Kidney capillary endothelial cell (primary cell): ENCODE measurements at regions not wholly inside any gene's neighbourhood (a gene's known extent, or its start where the extent isn't known, plus 50 kb on each side); places are given as distances from the start of the nearest gene placed in this dataset.
A peak's percentile ranks its signal among the peaks of the same experiment; 100 is the strongest.

Source experiments
- DNase-seq: peaks from one replicate; pipeline ENCODE4 v3.0.0-alpha.2; 2018; ENCODE audit warnings: low spot score

DNA sequence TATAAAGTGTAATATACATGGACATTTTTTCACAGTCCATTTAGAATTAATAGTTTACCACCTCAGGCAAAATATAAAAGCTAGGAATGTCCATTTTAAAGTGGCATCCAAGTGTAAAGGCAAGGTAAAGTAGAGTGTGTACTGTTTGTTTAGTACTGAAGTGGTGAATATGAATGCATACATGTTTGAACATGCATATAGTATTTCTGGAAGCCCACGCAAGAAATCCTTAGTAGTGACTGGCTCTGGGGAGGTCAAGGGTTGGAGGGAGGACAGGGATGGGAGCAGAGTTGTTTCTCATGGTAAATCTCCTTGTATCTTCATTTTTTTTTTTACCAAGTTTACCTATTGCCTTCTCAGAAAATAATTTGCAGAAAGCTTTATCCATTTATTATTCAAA lies 129.2 kb downstream of the UNC5CL start:
- DNase-seq, result no peak

DNA sequence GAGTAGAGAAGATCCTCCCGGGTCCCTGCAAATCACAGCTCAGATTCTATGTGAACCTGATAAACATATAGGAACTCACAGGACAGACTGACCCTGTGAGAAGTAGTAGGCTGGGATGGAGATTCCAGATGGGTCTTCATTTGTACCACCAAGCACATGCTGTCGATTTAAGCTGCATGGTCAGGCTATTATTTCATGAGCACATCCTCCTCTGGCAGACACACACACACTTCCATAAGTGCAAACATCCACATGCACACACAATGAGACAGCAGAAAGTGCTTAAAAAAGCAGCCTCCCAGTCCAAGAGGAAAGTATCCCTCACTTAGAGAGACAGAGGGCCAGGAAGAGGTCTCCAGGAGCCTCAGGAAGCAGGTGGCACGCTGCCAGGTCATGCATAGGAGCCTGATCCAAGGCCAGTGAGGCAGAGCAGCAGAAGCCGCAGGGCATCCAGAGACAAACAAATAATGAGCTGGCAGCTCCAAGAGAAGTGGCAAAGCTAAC lies 131.8 kb downstream of the UNC5CL start:
- DNase-seq, result peak; percentile 73

DNA sequence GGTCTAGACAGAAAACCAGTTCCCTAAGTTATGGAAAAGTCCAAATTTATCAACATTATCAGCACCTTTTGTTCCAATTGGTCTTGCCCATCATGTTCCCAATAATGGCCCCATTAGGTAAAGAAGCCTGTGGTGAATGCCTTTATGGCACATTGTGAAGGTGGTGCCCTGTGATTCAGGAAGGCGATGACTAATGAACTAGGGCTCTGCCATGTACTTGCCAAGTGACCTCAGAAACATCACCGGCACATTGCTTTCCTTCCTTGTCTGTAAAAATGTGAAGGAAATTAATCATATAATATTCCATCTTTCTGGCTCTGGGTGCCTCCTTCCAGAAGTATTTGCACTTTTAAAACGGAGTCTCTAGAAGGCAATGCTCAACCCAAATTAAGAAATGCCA lies 132.3 kb downstream of the UNC5CL start:
- DNase-seq, result peak; percentile 87

DNA sequence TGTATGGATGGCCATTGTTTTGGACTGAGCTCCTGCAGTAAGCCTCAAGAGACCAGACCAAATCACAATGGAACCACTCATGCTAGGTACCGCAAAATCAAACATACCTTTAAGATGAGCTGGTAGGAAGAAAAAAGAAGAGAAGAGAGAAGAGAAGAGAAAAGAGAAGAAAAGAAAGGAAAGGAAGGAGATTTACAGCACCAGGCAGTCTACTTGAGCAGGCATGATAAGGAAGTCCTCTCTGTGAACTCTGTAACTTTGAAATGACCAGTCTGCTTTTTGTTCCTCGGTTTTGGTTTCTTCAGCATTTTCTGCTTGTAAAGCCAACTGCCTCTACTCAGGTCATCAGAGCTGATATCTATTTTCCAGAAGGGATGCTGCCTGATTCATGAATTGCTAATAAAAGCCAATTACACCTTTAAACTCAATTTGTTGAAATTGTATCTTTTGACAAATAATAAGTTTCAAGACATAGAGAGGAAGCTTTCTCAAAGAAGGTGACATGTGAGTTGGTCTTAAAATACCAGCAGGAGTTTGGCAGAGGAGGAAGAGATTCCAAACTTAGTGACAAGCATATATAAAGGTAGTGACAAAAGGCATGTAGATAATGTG lies 134.3 kb downstream of the UNC5CL start:
- no peak for DNase-seq

DNA sequence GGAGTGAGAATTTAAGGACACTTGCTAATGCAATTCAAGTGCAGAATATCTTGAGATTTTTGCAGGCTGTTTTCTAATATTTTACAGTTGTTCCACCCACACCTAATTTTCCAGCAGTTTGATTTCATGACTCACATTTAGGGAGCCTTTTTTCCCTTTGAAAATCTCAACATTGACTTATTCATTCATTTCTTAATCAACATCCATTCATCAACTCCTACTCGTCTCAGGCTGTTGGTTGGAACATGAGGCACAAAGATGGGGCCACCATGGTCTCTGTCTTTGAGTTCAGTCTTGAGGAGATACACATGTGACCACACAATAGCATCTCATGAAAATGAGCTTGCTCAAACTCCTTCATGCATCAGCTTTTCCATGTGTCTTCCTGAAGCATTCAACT lies 135.6 kb downstream of the UNC5CL start:
- DNase-seq, result no peak

DNA sequence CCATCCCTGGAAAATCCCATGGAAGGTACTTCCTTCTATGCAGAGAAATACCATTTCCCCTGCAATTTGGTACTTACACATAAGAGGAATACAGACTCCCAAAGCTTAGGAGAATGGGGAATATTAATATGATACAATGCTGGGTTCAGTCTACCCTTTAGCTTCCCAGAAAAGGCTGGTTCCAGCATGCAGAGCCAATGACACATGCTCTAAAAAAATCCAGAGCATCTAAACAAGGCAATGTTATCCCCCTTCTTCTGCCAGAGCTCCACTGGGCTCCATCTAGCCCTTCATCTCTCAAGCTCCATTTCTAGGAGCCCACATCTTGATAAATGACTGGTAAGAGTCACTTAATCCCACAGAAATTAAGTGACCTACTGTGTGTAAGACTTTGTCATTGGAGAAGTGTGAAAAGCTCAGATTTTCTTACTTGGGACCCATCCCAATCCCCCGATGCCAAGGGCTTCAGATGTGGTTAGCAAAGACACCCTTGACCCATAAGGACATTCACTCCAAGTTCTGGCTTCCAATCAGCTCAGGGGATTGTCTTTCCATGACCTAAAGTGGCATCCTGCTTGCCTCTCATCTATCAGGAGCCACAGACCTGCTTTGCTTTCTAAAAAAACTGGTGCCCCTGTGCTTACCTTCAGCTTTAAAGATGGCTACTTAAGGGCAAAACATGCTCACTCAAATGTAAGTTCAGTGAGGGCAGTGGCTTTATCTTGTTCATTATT lies 137.5 kb downstream of the UNC5CL start:
- no peak for DNase-seq

DNA sequence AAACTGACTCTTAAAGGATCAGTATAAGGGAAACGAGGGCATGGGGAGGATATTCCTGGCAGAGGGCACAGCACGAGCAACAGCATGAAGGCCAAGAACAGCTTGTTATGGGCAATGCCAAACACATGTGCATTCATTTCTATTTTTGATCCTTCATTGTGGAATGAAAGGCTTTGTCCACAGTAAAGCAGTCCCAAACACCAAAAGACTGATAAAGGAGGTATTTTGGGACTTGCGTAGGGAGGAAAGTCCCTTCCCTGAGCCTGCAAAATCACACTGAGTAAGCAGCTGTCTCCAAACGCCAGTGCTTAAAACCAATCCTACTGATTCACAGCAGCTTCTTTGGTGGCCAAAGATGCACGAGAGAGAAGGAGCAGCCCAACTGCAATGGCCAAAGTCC lies 138.2 kb downstream of the UNC5CL start:
- DNase-seq, result no peak

DNA sequence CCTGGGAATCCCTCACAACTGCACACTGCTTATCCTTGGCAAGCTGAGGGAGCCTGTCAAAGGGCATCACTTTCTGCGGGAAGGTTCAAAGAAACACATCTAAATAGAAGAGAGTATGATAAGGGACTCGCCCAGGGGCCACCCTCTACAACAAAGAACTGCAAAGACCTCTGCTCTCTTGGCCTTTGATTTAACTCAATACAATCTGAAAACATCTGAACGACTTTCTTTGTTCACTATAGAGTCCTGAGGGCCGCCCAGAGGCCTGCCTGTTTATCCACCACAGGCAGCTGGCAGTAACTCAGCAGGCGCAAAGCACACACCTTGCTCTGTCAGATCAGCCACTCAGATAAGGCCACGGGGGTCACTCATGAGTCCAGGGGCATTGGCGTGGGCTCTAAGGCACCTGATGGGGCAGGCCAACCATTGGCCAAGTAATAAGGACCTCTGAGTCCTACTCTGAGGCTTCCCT lies 139.3 kb downstream of the UNC5CL start:
- DNase-seq, result no peak

DNA sequence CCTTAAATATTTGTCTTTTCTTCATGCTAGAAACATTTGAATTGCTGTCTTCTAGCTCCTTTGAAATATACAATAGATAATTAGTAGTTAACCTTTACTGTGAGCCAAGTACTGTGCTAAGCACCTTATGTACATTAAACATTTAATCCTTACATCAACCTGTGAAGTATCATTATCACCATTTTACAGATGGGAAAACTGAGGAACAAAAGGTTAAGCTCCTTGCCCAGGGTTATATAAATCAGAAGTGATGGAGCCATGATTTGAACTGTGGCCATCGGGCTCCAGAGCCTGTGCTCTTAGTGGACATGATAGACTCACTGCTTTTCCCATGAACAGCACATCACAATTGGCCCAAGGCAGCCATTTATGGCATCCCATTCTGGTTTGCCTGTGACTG lies 140.9 kb downstream of the UNC5CL start:
- DNase-seq, result no peak

DNA sequence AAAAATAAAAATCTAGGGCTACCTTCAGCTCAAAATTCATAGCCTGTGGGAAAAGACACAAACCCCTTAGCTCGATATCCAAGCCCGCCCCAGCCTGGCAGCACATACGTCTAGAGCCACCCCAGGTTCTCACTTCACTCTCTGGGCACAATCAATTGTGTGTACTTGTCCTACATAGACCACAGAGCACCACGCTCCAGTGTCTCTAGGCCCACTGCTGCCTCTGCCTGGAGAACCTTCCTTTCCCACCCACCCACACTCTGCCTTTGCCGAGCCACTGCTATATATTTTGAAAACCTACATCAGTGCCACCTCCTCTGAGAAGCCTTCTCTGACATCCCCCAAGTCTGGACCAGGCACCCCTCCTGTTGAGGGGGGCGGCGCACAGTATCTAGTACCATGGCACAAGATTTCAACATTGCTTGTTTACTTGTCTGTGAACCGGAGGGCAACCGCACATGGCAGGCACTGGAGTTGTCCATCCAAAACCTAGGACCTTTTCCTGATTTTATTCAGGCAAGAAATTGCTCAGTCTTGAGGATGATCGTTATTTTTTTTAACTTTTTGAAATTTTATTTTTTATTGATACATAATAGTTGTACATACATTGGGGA lies 141.5 kb downstream of the UNC5CL start:
- DNase-seq, result no peak

DNA sequence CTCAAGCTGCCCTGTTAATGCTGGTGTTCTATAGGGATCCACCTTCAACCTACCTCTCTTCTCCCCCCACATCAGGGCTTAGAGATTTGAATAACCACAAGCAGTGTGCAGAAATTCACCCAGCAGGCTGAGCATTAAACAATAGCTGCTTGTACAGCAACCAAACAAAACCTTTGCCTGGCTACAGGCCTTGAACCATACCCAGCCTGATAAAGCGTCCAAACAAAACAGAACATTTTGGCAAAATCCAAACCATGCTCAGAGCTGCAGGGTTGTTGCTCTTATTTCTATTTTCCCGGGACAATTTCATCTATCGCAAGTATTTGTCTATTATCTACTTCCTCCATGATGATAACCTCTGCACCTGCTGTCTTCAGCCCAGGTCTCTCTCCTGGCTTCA lies 142.3 kb downstream of the UNC5CL start:
- DNase-seq, result no peak

DNA sequence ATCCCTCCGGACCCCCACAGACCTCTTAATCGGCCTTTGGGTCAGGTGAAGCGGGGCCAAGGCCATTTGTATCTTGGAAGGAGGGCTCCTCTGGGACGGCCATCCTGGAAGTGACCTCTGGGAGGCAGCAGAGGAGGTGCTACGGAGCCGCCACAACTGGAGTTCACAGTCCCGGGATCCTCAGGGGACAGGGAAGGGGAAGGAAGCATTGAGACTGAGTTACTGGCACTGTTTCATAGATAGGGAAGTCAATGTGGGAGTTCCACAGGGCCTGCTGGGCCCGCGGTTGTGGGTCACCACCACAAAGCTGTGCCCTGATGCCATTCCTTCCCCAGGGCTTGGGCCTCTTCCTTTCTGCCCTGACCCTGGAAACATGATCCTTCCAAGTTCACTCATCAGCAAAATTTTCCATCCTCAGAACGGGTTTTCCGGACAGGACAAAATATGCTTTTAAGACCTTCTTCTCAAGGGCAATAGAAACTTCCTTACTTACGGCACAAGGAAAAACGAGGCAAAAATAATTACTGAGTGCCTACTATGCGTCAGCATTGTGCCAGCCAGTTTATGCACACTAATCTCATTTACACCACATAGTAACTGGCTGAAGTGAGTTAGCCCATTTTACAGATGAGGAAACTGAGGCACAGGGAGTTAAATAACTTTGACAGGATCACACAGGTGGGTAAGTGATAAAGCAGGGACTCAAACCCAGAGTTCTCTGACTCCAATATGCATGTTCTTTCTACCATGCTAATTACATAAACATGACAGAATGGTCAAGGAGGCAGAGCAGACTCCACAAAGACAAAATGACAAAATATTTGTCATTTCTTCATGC lies 143.8 kb downstream of the UNC5CL start:
- DNase-seq, result peak; percentile 79

DNA sequence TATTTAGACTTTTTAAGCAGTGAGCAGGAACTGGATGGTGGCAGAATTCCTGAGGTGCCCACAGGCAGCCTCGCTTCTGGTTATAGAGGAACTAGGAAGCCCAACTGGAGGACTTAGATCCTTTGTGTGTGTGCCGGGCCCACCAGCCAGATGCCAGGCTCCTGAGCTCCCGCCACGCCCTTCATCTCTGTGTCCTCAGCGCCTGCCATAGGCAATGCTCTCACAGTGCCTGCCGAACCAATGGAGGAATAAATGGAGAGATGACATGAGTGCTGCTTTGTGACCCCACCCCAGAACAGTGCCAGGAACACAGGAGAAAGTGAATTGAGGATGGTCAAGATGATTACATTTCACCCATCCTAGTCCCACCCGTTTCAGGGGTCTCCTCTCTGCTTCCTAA lies 146.0 kb downstream of the UNC5CL start:
- DNase-seq, result no peak

DNA sequence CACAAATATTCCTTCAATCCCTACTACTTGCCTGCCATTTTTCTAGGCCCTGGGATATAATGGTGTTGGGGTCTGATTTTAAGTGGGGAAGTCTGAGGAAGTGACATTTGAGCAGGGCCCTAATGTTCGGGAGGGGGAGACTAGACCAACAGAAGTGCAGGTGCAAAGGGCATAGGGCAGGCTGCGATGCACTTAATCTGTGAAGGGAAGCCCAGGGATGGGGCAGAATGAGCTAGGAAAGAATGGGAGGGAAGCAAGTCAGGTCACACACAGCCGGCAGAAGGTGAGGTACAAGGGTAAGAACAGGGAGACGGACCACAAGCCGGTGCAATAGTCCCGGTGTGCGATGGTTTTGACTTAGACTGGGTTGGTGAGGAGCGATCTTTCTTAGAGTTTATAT lies 146.8 kb downstream of the UNC5CL start:
- no peak for DNase-seq

DNA sequence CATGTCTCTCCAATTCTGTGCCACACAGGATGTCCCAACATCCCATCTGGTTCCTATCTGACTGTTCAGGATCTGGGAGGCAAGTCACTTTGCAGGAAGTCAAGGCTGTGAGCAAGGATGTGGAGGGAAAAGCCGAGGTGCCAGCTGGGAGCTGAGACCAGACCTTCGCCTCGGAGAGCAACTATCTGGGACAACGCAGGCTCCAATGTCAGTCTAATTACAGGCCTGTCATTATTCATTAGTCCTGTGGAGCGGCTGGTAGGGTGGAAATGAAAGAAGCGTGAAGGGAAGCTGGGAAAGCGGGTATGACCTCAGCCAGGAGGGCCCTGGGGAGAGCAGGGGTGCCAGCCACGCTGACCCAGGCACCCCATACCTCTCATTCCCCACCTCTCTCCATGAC lies 147.3 kb downstream of the UNC5CL start:
- peak; percentile 12 for DNase-seq

DNA sequence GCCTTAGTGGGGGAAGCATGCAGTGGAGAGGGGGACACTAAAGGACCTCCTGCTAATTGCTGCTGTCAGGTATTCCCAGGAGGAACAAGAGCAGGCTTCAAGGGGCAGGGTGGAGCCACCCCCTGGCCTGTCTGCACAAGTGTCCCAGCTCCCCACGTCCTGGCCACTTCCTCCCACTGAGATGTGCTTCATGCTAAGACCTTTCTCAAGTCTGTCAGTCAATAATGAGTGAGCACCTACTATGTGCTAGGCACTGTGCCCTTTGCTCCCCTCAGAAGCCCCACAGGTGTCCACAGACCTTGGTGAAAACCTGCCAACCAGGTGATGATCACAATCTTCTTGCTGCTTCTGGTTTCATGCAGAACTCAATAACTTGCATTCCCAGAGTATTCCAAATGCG lies 147.9 kb downstream of the UNC5CL start:
- DNase-seq, result no peak

DNA sequence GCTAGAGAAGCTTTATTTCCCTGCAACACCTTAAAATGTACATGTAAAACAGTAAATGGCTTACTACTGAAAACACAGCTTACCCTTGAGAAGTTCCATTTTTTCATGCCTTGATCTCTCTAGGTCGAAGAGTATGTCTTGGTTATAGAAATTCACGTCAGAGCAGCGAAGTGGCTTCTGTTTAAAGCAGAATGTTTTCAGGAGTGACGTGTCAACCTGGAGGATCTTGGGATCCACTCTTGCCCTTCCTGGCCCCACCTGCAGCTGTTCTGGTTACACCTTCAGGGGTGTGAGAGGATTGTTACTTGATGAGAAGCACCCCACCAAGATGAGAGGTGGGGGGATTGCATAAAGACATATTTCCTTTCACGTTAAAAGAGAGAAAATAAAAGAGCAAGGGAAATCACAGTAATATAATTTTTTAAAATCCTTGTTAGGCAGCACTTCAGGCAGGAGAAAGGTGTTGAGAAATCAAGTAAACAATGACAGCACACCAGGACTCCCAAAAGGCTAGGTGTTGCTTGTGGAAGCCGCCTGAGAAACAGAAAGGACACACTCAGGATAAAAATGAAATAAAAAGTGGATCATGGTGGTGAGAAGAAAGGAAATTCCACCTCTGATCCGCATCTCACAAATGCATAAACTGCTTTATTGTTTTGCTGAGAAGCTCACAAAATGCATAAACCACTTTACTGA lies 149.7 kb downstream of the UNC5CL start:
- no peak for DNase-seq

DNA sequence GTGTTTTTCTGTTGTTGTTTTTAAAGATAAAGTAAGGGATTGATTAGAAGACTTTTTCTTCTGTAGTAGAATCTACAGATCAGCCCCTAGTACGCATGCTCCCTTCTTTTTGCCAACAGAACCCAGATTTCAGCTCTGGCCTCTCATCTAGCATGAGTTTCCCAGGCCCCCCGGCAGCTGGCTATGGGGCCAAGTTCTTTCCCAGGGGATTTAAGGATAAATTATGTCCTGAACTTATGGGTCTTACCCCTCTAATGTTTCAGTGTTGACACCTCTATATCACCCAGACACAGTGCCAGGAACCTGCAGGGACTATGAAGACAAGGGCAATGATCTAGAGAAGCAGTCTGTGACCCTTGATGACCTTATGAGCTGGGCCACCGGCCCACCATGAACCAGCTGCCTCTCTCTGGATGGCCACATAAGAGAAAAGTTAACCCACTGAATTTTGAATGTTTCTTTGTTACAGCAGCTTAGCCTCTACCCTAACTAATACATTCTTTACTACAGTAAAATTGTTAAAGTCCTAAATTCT lies 150.5 kb downstream of the UNC5CL start:
- no peak for DNase-seq

DNA sequence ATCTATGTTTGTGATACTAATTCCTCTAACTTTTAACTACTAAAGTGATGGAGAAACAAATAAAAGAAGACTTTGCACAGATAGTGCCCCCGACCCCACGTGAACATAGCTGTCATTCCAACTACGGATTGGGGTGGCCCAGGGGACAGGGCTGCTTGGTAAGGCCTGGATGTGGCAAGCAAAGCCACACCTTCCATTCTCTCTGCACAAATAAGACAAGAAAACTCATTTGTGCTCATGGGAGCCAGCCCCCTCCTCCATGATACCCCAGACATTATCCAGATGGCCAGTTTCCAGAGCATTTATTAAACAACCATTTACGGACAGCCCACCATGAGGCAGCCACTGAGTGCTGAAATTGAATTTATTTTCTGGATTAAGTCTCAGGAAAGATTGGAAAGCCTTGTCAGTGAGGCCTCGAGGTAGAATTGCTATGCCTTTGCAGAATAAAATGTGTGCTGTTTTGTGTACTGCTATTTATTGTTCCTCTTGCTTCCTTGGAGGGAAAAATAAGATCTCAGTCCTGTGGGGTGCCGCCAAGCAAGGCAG lies 151.2 kb downstream of the UNC5CL start:
- no peak for DNase-seq

DNA sequence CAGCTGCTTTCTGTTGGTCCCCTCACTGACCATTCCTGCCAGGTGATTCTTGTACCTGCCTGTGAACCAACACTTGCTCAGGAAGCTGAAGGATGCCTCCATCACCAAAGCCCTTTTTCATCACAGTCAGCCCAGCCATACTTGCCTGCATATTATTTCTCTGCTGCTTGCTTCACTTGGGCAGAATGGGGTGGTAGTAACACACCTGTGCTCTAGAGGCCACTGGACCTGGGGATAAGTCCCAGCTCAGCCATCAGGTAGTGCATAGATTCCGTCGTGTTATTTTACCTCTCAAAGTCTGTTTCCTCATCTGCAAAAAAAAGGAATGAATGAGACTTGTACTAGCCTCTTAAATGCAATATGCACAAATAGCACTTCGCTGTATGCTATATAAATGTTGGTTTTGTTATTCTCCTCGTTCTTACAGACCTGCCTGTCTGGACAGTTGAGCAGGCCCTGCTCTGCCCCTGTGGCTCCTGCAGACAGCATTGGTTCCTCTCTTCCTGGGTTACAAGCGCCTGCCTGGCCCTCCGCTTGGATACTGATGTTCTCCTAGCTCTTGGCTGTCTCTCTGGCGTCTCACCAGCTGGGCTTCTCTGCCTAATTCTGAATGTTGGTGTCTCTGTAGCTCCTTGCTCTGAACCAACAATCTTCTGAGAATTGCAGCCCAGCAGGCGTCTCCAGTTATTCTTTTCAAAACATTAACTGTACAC lies 151.8 kb downstream of the UNC5CL start:
- DNase-seq, result no peak
